Osteoblast (primary cell): ENCODE measurements at regions not wholly inside any gene's neighbourhood (a gene's known extent, or its start where the extent isn't known, plus 50 kb on each side); places are given as distances from the start of the nearest gene placed in this dataset.

ENCODE experiments used
- DNase-seq: peaks from one replicate; pipeline ENCODE4 v3.0.0; 2011; ENCODE audit warnings: low spot score, mixed read lengths; ENCODE audit not compliant: insufficient read length; ENCODE audit errors: missing footprints
- H2AFZ ChIP-seq: 2 replicates; pipeline ENCODE4 v1.6.0; 2011; ENCODE audit warnings: mild to moderate bottlenecking, low read length
- H3K27ac ChIP-seq: 2 replicates; pipeline ENCODE4 v1.5.1; 2011; ENCODE audit warnings: mild to moderate bottlenecking, low read depth, low read length, moderate library complexity
- H3K27me3 ChIP-seq: 2 replicates; pipeline ENCODE4 v1.6.0; 2012; ENCODE audit warnings: mild to moderate bottlenecking, control low read depth, inconsistent platforms, low read length, moderate library complexity; ENCODE audit not compliant: insufficient read depth
- H3K36me3 ChIP-seq: 2 replicates; pipeline ENCODE4 v1.5.1; 2011; ENCODE audit warnings: mild to moderate bottlenecking, low read length, control low read depth, moderate library complexity; ENCODE audit not compliant: insufficient read depth
- H3K4me1 ChIP-seq: 2 replicates; pipeline ENCODE4 v1.5.1; 2011; ENCODE audit warnings: mild to moderate bottlenecking, low read length, control low read depth, moderate library complexity; ENCODE audit not compliant: insufficient read depth
- H3K4me2 ChIP-seq: 2 replicates; pipeline ENCODE4 v1.6.0; 2011; ENCODE audit warnings: mild to moderate bottlenecking, low read length; ENCODE audit not compliant: insufficient read depth
- H3K4me3 ChIP-seq: fragments of 200-600 bp; sonication (generic); 3 replicates; pipeline ENCODE4 v1.5.1; 2012; ENCODE audit warnings: mild to moderate bottlenecking, low read length, inconsistent platforms; ENCODE audit not compliant: insufficient read depth
- H3K79me2 ChIP-seq: 2 replicates; pipeline ENCODE4 v1.6.0; 2012; ENCODE audit warnings: mild to moderate bottlenecking, low read length, control low read depth, inconsistent platforms; ENCODE audit not compliant: insufficient read depth
- H3K9me3 ChIP-seq: 2 replicates; pipeline ENCODE4 v1.5.1; 2011; ENCODE audit warnings: low read depth, low read length, control low read depth
- H4K20me1 ChIP-seq: 2 replicates; pipeline ENCODE4 v1.6.0; 2012; ENCODE audit warnings: mild to moderate bottlenecking, low read length, control low read depth; ENCODE audit not compliant: insufficient read depth
- TF ChIP-seq, protein P1 (sequence below): IDR thresholded peaks from 2 replicates; pipeline ENCODE4 v1.5.1; 2011; ENCODE audit warnings: mild to moderate bottlenecking, low read depth, low read length, moderate library complexity; ENCODE audit errors: extremely low read depth

GRCh38 chr3:193851428-193851847, 258.4 kb downstream of the OPA1 start:
- H3K4me1 ChIP-seq, result peaks cover 8% of the 10 kb centered on the region
- DNase-seq, result no peak
- H3K79me2 ChIP-seq, result no peaks in the 10 kb centered on the region

DNA sequence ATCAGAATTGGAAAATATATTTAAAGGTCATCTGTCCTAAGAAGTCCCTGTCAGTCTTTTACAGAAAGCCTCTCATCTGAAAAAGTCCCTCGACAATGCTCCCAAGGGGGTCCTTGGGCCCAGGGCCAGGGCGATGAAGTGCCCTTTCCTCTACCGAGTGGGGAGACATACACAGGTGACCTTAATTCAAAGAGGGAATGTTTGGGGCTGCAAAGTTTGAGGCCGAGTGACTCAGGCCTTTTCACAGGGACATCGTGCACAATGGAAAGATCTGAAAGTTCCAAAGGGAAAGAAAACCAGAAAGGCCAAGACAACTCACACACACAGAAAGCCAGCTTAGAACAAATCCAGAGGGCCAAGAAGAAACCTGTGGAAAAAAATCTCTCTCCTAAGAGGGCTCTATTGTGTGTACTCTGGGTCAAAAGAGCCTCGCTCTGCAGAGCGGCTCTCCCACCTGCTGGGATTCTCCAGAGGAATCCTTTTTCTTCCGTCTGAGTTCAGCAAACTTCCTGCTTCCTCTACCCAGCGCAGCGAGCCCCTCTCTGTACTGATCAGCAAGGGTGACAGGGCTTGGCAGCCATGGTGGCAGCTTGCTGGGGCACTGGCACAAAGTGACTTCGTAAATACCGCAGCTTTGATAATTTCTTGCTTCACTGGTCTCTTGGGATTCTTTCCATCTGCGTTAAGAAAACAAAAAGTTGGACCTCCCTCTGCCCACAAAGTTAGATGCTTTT, 259.1 kb downstream of the OPA1 start:
- H2AFZ ChIP-seq, result peak overlapping the region; percentile 25

More at GRCh38 chr3:193851428-193851847, 258.4 kb downstream of the OPA1 start:
- H3K4me3 ChIP-seq, result no peak overlapping the region
- TF ChIP-seq, protein P1, sequence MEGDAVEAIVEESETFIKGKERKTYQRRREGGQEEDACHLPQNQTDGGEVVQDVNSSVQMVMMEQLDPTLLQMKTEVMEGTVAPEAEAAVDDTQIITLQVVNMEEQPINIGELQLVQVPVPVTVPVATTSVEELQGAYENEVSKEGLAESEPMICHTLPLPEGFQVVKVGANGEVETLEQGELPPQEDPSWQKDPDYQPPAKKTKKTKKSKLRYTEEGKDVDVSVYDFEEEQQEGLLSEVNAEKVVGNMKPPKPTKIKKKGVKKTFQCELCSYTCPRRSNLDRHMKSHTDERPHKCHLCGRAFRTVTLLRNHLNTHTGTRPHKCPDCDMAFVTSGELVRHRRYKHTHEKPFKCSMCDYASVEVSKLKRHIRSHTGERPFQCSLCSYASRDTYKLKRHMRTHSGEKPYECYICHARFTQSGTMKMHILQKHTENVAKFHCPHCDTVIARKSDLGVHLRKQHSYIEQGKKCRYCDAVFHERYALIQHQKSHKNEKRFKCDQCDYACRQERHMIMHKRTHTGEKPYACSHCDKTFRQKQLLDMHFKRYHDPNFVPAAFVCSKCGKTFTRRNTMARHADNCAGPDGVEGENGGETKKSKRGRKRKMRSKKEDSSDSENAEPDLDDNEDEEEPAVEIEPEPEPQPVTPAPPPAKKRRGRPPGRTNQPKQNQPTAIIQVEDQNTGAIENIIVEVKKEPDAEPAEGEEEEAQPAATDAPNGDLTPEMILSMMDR, result no peak
- no peaks in the 10 kb centered on the region for H3K36me3 ChIP-seq
- H3K9me3 ChIP-seq, result no peaks in the 10 kb centered on the region
- H3K4me2 ChIP-seq, result no peak overlapping the region
- no peaks in the 10 kb centered on the region for H4K20me1 ChIP-seq
- no peak overlapping the region for H3K27ac ChIP-seq
- no peak overlapping the region for H2AFZ ChIP-seq
- H3K27me3 ChIP-seq, result peaks cover 43% of the 10 kb centered on the region

DNA sequence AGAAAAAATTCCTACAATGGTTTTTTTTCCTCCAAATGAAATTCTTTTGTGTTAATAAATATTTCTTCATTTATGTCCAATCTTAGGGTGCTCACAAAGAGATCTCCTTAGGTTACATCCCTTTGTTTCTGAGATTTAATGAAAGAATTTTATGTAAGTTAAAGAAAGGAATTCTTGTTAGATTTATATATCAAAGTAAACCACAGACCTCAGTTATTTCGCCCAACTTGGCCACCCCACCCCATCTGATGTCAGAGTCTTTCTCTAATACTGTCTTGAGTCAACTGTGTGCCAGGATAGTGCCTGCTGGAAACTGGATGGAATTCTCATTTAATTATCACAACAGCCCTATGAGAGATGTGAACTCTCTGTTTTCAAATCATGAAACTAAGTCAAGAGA, 259.9 kb downstream of the OPA1 start:
- H3K79me2 ChIP-seq, result no peaks in the 10 kb centered on the region
- H2AFZ ChIP-seq, result no peak overlapping the region
- no peak for DNase-seq
- peaks cover 41% of the 10 kb centered on the region for H3K27me3 ChIP-seq
- no peaks in the 10 kb centered on the region for H3K9me3 ChIP-seq
- H3K27ac ChIP-seq, result no peak overlapping the region
- H3K4me1 ChIP-seq, result peaks cover 8% of the 10 kb centered on the region
- H3K4me2 ChIP-seq, result no peak overlapping the region
- TF ChIP-seq, protein P1, result no peak
- no peaks in the 10 kb centered on the region for H4K20me1 ChIP-seq
- H3K36me3 ChIP-seq, result no peaks in the 10 kb centered on the region
- no peak overlapping the region for H3K4me3 ChIP-seq

More for the DNA sequence above, 259.1 kb downstream of the OPA1 start:
- Histone ChIP-seq H3K4me2 (peak overlapping the region; percentile 52), H3K27me3 (peaks cover 41% of the 10 kb centered on the region), H4K20me1 (no peaks in the 10 kb centered on the region), H3K9me3 (no peaks in the 10 kb centered on the region), H3K4me1 (peaks cover 8% of the 10 kb centered on the region), H3K36me3 (no peaks in the 10 kb centered on the region), H3K79me2 (no peaks in the 10 kb centered on the region), H3K27ac (no peak overlapping the region), H3K4me3 (peak overlapping the region; percentile 23)
- DNase-seq, result no peak
- TF ChIP-seq, protein P1, result no peak

GRCh38 chr3:193853511-193854219, 260.7 kb downstream of the OPA1 start:
- H3K4me3 ChIP-seq, result no peak overlapping the region
- no peaks in the 10 kb centered on the region for H3K9me3 ChIP-seq
- no peaks in the 10 kb centered on the region for H4K20me1 ChIP-seq
- no peak overlapping the region for H2AFZ ChIP-seq
- H3K36me3 ChIP-seq, result no peaks in the 10 kb centered on the region
- peaks cover 8% of the 10 kb centered on the region for H3K4me1 ChIP-seq
- no peak overlapping the region for H3K4me2 ChIP-seq
- DNase-seq, result no peak
- no peaks in the 10 kb centered on the region for H3K79me2 ChIP-seq
- H3K27ac ChIP-seq, result no peak overlapping the region
- peaks cover 41% of the 10 kb centered on the region for H3K27me3 ChIP-seq
- TF ChIP-seq, protein P1, result no peak
